ENCODE measurements at regions not wholly inside any gene's neighbourhood (a gene's known extent, or its start where the extent isn't known, plus 50 kb on each side); places are given as distances from the start of the nearest gene placed in this dataset.

DNA sequence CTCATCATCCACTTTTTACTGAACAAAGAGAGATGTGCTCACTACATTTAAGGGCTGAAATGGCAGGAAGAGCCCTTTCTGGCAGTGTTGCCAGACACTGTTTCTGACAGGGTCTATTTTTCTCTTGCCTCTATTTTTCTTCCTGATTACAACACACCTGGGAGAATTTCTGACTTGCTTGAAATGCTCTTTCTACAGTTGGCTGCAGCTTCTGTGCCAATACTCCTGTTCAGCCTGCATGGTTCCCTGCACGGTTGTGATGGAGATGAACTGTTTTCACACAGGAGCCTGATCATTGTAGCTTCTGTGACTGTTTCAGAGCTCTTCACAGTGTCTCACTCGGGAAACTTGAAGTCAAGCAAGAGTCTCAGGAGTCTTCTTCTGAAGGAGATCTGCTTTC lies 83.0 kb upstream of the DLG1 start:
- no peak overlapping the region for H3K27ac Mint-ChIP-seq
- Histone ChIP-seq H3K27ac (ENCODE audit: low read length in 2 of 2) (no peak overlapping the region), H2AFZ (ENCODE audit: insufficient read depth, low read depth, low read length, poor library complexity, severe bottlenecking) (no peak overlapping the region), H3K4me2 (replicated peaks; ENCODE audit: low read depth, low read length, poor library complexity, severe bottlenecking) (no peak overlapping the region), H3K27me3 (replicated peaks in 1 of 4; ENCODE audit: control extremely low read depth in 1 of 4, control insufficient read depth in 3 of 4, insufficient read depth in 4 of 4, low read length in 3 of 4) (no peaks in the 10 kb centered on the region), H3K4me1 (ENCODE audit: control insufficient read depth in 2 of 2, insufficient read depth in 2 of 2, low read length in 2 of 2) (no peaks in the 10 kb centered on the region), H3K36me3 (replicated peaks in 1 of 2; ENCODE audit: control extremely low read depth in 1 of 2, control insufficient read depth in 1 of 2, extremely low read depth in 1 of 2, insufficient read depth in 2 of 2, low read length in 1 of 2) (no peaks in the 10 kb centered on the region), H3K79me2 (ENCODE audit: control insufficient read depth, insufficient read depth, low read length) (no peaks in the 10 kb centered on the region), H4K20me1 (ENCODE audit: control insufficient read depth, insufficient read depth, low read length, poor library complexity, severe bottlenecking) (no peaks in the 10 kb centered on the region), H3K9me3 (ENCODE audit: control extremely low read depth in 1 of 3, control insufficient read depth in 2 of 3, insufficient read depth in 1 of 3, low read length in 2 of 3) (peaks cover 0 to 1% (median 0%) of the 10 kb centered on the region in 3 donors), H3K9ac (ENCODE audit: low read length) (no peak overlapping the region), H3K4me3 (ENCODE audit: control extremely low read depth in 1 of 5, extremely low read depth in 1 of 5, insufficient read depth in 1 of 5, low read depth in 2 of 5, low read length in 4 of 5) (no peak overlapping the region)
- ChIA-PET POLR2A (no interaction called here), CTCF (no interaction called here)
- ATAC-seq (ENCODE audit: low read depth) (no peak), DNase-seq (no peak)
- H3K27me3 Mint-ChIP-seq = peaks cover 13% of the 10 kb centered on the region
- no peaks in the 10 kb centered on the region for H3K4me1 Mint-ChIP-seq
- TF ChIP-seq EZH2 (IDR thresholded peaks at IDR 0.05; ENCODE audit: borderline replicate concordance, insufficient read depth, low read depth, low read length, poor library complexity, severe bottlenecking) = no peak
- TF ChIP-seq, protein P1, sequence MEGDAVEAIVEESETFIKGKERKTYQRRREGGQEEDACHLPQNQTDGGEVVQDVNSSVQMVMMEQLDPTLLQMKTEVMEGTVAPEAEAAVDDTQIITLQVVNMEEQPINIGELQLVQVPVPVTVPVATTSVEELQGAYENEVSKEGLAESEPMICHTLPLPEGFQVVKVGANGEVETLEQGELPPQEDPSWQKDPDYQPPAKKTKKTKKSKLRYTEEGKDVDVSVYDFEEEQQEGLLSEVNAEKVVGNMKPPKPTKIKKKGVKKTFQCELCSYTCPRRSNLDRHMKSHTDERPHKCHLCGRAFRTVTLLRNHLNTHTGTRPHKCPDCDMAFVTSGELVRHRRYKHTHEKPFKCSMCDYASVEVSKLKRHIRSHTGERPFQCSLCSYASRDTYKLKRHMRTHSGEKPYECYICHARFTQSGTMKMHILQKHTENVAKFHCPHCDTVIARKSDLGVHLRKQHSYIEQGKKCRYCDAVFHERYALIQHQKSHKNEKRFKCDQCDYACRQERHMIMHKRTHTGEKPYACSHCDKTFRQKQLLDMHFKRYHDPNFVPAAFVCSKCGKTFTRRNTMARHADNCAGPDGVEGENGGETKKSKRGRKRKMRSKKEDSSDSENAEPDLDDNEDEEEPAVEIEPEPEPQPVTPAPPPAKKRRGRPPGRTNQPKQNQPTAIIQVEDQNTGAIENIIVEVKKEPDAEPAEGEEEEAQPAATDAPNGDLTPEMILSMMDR (IDR thresholded peaks at IDR 0.05) = no peak
- intact Hi-C loops (cut with micrococcal nuclease) = no loop called here
- WGBS (ENCODE audit: insufficient coverage) = 79% methylated on average over 2 of the region's 2 CpGs
- H3K4me3 Mint-ChIP-seq = no peak overlapping the region
- H3K9me3 Mint-ChIP-seq (ENCODE audit: insufficient read depth) = no peaks in the 10 kb centered on the region

DNA sequence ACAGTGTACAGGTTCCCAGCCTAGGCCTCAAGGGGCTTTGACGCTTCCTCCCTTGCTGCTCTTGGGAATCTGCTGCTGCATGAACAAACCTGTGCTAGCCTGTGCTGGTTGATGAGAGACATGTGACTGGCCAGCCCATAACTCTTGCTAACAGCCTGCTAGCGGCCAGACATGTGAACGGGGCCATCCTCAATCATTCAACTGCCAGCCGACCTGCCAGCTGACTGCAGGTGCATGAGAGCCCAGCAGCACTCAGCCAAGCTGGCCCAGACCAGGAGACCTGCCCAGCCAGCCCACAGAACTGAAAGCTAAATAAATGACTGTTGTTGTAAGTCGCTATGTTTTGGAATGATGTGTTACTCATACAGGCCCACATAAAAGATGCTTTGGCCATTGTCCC lies 82.4 kb upstream of the DLG1 start:
- no peak overlapping the region for H3K4me2 ChIP-seq (replicated peaks; ENCODE audit: low read depth, low read length, poor library complexity, severe bottlenecking)
- no peak for ATAC-seq (ENCODE audit: low read depth)

More for the DNA sequence above, 82.4 kb upstream of the DLG1 start:
- ChIA-PET POLR2A (no interaction called here), CTCF (no interaction called here)
- Mint-ChIP-seq H3K4me1 (no peaks in the 10 kb centered on the region), H3K27ac (no peak overlapping the region), H3K9me3 (ENCODE audit: insufficient read depth) (no peaks in the 10 kb centered on the region), H3K27me3 (peaks cover 16% of the 10 kb centered on the region), H3K4me3 (no peak overlapping the region)
- no peaks in the 10 kb centered on the region for H3K36me3 ChIP-seq (replicated peaks in 1 of 2; ENCODE audit: control extremely low read depth in 1 of 2, control insufficient read depth in 1 of 2, extremely low read depth in 1 of 2, insufficient read depth in 2 of 2, low read length in 1 of 2)
- no peak overlapping the region for H3K9ac ChIP-seq (ENCODE audit: low read length)
- intact Hi-C loops (cut with micrococcal nuclease) = no loop called here
- no peaks in the 10 kb centered on the region for H3K79me2 ChIP-seq (ENCODE audit: control insufficient read depth, insufficient read depth, low read length)
- WGBS (ENCODE audit: insufficient coverage) = 86% methylated on average over 3 of the region's 5 CpGs
- peaks cover 0 to 1% (median 0%) of the 10 kb centered on the region in 3 donors for H3K9me3 ChIP-seq (ENCODE audit: control extremely low read depth in 1 of 3, control insufficient read depth in 2 of 3, insufficient read depth in 1 of 3, low read length in 2 of 3)
- H3K4me3 ChIP-seq (ENCODE audit: control extremely low read depth in 1 of 5, extremely low read depth in 1 of 5, insufficient read depth in 1 of 5, low read depth in 2 of 5, low read length in 4 of 5) = no peak overlapping the region
- no peak overlapping the region for H3K27ac ChIP-seq (ENCODE audit: low read length in 2 of 2)
- H3K27me3 ChIP-seq (replicated peaks in 1 of 4; ENCODE audit: control extremely low read depth in 1 of 4, control insufficient read depth in 3 of 4, insufficient read depth in 4 of 4, low read length in 3 of 4) = no peaks in the 10 kb centered on the region
- H3K4me1 ChIP-seq (ENCODE audit: control insufficient read depth in 2 of 2, insufficient read depth in 2 of 2, low read length in 2 of 2) = no peaks in the 10 kb centered on the region
- no peak for DNase-seq
- no peak overlapping the region for H2AFZ ChIP-seq (ENCODE audit: insufficient read depth, low read depth, low read length, poor library complexity, severe bottlenecking)
- TF ChIP-seq EZH2 (IDR thresholded peaks at IDR 0.05; ENCODE audit: borderline replicate concordance, insufficient read depth, low read depth, low read length, poor library complexity, severe bottlenecking) = no peak
- TF ChIP-seq, protein P1 (IDR thresholded peaks at IDR 0.05) = no peak
- H4K20me1 ChIP-seq (ENCODE audit: control insufficient read depth, insufficient read depth, low read length, poor library complexity, severe bottlenecking) = no peaks in the 10 kb centered on the region

All from B cell (primary cell).